ENCODE measurements at regions not wholly inside any gene's neighbourhood (a gene's known extent, or its start where the extent isn't known, plus 50 kb on each side); places are given as distances from the start of the nearest gene placed in this dataset.

DNA sequence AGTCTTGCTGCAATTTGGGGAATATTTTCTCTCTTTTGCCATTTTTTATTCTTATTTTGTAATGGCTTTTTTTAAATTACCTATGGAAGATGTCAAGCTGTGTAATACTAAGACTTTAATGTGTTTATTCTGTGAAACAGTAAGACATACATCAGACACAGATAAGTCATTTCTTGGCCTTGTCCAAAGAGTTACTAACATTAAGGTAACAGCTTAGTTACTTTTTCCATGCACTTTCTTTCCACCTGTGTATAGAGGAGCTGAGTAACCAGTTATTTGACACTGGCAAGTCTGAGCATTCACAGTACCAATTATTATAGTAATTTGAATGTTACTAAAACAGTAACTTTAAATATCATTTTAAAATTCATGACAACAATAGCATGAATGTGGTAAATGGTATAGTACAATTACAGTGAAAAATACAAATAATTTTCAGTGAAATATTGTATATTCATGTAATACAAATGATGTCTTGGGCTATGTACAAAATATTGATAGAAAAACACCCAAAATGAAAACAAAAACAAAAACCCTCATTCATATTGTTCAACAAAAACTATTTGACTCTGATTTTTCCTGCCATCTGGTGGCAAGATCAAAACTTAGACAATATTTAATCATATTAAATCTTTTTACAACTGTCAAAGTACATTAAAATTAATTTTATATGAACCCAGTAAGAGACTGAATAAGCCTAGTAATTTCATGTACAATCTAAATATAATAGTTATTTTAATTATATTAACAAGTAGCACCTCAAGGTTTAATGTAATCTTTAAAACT is 259.8 kb upstream of the SEMA3A start:
- TF ChIP-seq, protein P1, sequence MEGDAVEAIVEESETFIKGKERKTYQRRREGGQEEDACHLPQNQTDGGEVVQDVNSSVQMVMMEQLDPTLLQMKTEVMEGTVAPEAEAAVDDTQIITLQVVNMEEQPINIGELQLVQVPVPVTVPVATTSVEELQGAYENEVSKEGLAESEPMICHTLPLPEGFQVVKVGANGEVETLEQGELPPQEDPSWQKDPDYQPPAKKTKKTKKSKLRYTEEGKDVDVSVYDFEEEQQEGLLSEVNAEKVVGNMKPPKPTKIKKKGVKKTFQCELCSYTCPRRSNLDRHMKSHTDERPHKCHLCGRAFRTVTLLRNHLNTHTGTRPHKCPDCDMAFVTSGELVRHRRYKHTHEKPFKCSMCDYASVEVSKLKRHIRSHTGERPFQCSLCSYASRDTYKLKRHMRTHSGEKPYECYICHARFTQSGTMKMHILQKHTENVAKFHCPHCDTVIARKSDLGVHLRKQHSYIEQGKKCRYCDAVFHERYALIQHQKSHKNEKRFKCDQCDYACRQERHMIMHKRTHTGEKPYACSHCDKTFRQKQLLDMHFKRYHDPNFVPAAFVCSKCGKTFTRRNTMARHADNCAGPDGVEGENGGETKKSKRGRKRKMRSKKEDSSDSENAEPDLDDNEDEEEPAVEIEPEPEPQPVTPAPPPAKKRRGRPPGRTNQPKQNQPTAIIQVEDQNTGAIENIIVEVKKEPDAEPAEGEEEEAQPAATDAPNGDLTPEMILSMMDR (conservative IDR thresholded peaks at IDR 0.05), result no peak
- Mint-ChIP-seq H3K9me3 (peaks cover 8% of the 10 kb centered on the region), H3K4me1 (no peaks in the 10 kb centered on the region), H3K4me3 (no peak overlapping the region), H3K36me3 (ENCODE audit: low read depth) (no peaks in the 10 kb centered on the region), H3K27ac (ENCODE audit: unreplicated experiment) (no peak overlapping the region), H3K27me3 (ENCODE audit: low read depth) (no peaks in the 10 kb centered on the region)
- DNase-seq (ENCODE audit: low read depth, low spot score), result no peak

DNA sequence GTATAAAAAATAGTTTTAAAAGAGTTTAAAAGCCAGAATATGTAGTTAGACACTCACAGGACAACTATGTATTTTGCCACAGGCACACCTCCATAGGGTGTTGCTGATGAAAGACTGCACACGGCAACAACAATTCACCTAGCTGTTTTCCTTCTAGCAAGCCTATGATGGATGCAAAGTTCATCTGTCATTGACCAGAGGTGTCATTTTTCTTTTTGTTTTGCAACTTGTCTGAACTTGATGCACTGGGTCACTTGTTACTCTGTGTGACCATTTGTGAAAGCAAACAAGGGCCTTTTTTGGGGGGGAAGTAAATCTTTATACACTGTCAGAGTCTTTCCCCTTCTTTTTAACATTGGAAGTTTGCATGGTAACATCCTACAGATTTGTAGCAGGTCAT is 258.0 kb upstream of the SEMA3A start:
- Mint-ChIP-seq H3K36me3 (ENCODE audit: low read depth) (no peaks in the 10 kb centered on the region), H3K9me3 (peaks cover 8% of the 10 kb centered on the region), H3K27ac (ENCODE audit: unreplicated experiment) (no peak overlapping the region), H3K4me3 (no peak overlapping the region), H3K4me1 (no peaks in the 10 kb centered on the region), H3K27me3 (ENCODE audit: low read depth) (no peaks in the 10 kb centered on the region)
- no peak for DNase-seq (ENCODE audit: low read depth, low spot score)
- TF ChIP-seq, protein P1 (conservative IDR thresholded peaks at IDR 0.05), result no peak

DNA sequence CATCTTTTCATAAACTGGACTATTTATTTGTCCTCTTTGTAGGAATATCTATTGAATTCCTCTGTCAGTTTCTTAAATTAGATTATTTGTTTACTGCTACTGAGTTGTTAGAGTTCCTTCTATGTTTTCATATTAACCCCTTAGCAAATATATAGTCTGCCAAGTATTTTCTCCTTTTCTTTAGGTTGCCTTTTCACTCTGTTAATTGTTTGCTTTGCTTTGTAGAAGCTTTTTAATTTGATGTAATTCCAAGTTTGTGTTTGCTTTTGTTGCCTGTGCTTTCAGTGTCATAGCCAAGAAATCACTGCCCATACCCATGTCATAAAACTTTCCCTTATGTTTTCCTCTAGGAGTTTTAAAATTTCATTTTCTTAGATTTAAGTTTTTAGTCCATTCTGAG is 256.2 kb upstream of the SEMA3A start:
- Mint-ChIP-seq H3K36me3 (ENCODE audit: low read depth) (no peaks in the 10 kb centered on the region), H3K9me3 (peaks cover 12% of the 10 kb centered on the region), H3K27me3 (ENCODE audit: low read depth) (no peaks in the 10 kb centered on the region), H3K4me1 (no peaks in the 10 kb centered on the region), H3K27ac (ENCODE audit: unreplicated experiment) (no peak overlapping the region), H3K4me3 (no peak overlapping the region)
- no peak for DNase-seq (ENCODE audit: low read depth, low spot score)
- TF ChIP-seq, protein P1 (conservative IDR thresholded peaks at IDR 0.05), result no peak

DNA sequence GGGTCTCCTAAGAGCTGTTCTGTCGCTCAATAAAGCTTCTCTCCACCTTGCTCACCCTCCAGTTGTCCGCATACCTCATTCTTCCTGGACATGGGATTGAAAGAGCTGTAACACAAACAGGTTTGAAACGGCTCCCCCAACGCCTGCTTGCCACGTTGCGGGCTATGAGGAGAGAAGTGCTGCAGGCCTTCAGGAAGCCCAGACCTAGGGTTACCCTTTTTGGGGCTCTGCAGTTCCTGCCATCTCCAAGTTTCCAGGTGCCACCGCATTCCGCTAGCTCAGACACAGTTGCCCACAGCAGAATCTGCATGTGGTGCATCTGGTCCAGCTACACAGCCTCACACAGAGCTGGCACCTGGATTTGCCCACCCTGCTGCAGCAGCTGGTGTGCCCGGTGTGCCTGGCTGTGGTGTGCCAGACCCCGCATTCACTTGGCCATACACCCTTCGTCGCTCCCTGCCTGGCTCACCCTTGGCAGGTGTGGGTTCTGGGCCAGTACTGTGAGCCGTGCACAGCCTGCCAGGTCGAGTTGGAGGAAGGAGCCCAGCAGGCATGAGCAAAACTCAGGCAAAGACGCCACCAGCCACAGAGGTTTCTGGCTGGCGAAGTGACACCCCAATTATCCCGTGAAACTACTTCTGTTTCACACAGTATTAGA is 253.2 kb upstream of the SEMA3A start:
- H3K27ac Mint-ChIP-seq (ENCODE audit: unreplicated experiment), result no peak overlapping the region

DNA sequence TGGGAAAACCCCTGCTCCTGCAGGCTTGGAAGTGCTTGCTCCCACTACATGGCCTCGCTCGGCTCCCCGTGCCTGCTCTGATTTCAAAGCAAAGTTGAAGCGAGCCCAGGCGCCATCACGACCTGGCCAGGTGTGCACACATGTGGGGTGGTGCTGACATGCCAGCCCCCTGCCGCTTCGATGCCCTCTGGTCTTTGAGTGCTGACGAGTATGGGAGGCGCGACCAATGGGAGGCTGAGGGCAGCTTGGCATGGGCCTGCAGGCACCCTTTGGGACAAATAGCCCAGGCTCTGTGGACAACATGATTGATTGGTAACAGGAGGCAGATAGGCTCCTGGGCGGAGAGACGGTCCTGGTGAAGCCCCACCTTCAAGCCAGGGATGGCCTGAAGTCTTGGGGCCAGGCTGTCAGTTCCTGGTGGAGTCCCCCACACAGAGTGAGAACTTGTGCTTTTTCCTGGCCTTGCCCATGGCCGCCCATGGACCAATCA is 252.4 kb upstream of the SEMA3A start:
- TF ChIP-seq, protein P1 (conservative IDR thresholded peaks at IDR 0.05), result no peak
- Mint-ChIP-seq H3K4me3 (no peak overlapping the region), H3K27me3 (ENCODE audit: low read depth) (no peaks in the 10 kb centered on the region), H3K4me1 (no peaks in the 10 kb centered on the region), H3K9me3 (peaks cover 15% of the 10 kb centered on the region), H3K27ac (ENCODE audit: unreplicated experiment) (no peak overlapping the region), H3K36me3 (ENCODE audit: low read depth) (no peaks in the 10 kb centered on the region)
- DNase-seq (ENCODE audit: low read depth, low spot score), result no peak

More for the DNA sequence above, 253.2 kb upstream of the SEMA3A start:
- H3K4me1 Mint-ChIP-seq, result no peaks in the 10 kb centered on the region
- no peaks in the 10 kb centered on the region for H3K27me3 Mint-ChIP-seq (ENCODE audit: low read depth)
- TF ChIP-seq, protein P1 (conservative IDR thresholded peaks at IDR 0.05), result no peak
- H3K4me3 Mint-ChIP-seq, result no peak overlapping the region
- no peak for DNase-seq (ENCODE audit: low read depth, low spot score)
- H3K36me3 Mint-ChIP-seq (ENCODE audit: low read depth), result no peaks in the 10 kb centered on the region
- H3K9me3 Mint-ChIP-seq, result peaks cover 15% of the 10 kb centered on the region
